ENCODE measurements at regions not wholly inside any gene's neighbourhood (a gene's known extent, or its start where the extent isn't known, plus 50 kb on each side); places are given as distances from the start of the nearest gene placed in this dataset.

- no peak for TF ChIP-seq RXRA (IDR thresholded peaks at IDR 0.05; ENCODE audit: insufficient read depth, low read depth, low read length)
- no peak for TF ChIP-seq SP2 (IDR thresholded peaks at IDR 0.05; ENCODE audit: low read length)
- TF ChIP-seq CHD2 (IDR thresholded peaks at IDR 0.05; ENCODE audit: low read length) = no peak
- no peak for TF ChIP-seq BACH1 (IDR thresholded peaks at IDR 0.05; ENCODE audit: low read length)
- no peak for TF ChIP-seq KDM5A (IDR thresholded peaks at IDR 0.05; ENCODE audit: low read length)
- TF ChIP-seq GTF2F1 (IDR thresholded peaks at IDR 0.05; ENCODE audit: borderline replicate concordance, low read depth, low read length) = no peak
- TF ChIP-seq RAD21 (IDR thresholded peaks at IDR 0.05 in 1 of 2, conservative IDR thresholded peaks at IDR 0.05 in 1 of 2; ENCODE audit: low read depth in 2 of 2, low read length in 2 of 2) = no peak
- no peak for TF ChIP-seq SIN3A (conservative IDR thresholded peaks at IDR 0.05 in 1 of 2, IDR thresholded peaks at IDR 0.05 in 1 of 2; ENCODE audit: low read depth in 1 of 2, low read length in 2 of 2)
- H4K91ac ChIP-seq (replicated peaks; ENCODE audit: insufficient read length, low read length) = no peak overlapping the region
- H3K9ac ChIP-seq (replicated peaks in 1 of 4; ENCODE audit: extremely low read depth in 1 of 4, low read depth in 3 of 4, low read length in 3 of 4) = no peak overlapping the region
- no peaks in the 10 kb centered on the region for H3K79me1 ChIP-seq (ENCODE audit: low read depth, low read length)
- H3K56ac ChIP-seq (replicated peaks; ENCODE audit: insufficient read length, low read depth, low read length) = no peak overlapping the region
- H3K4ac ChIP-seq (replicated peaks; ENCODE audit: insufficient read length, low read depth, low read length) = no peak overlapping the region
- FAIRE-seq (no peak), DNase-seq (ENCODE audit: low read depth in 1 of 2, low spot score in 2 of 2) (no peak)
- H2BK12ac ChIP-seq (ENCODE audit: low read depth, low read length) = no peak overlapping the region
- no peak overlapping the region for H3K14ac ChIP-seq (ENCODE audit: insufficient read length)
- H3K4me3 ChIP-seq (ENCODE audit: extremely low read depth in 1 of 4, insufficient read depth in 2 of 4, low read depth in 3 of 4, low read length in 4 of 4) = no peak overlapping the region
- no peaks in the 10 kb centered on the region for H3K79me2 ChIP-seq (ENCODE audit: control insufficient read depth in 1 of 2, insufficient read depth in 2 of 2, low read length in 2 of 2)
- H3K23ac ChIP-seq (ENCODE audit: insufficient read length) = no peak overlapping the region
- H2BK120ac ChIP-seq (replicated peaks; ENCODE audit: low read depth, low read length) = no peak overlapping the region
- no peak overlapping the region for H2BK5ac ChIP-seq (ENCODE audit: low read depth, low read length)
- H3K18ac ChIP-seq (ENCODE audit: extremely low read depth, low read length) = no peak overlapping the region
- H2BK15ac ChIP-seq (ENCODE audit: low read length) = no peak overlapping the region
- H4K8ac ChIP-seq (ENCODE audit: extremely low read depth, insufficient read depth, low read length) = no peak overlapping the region
- POLR2A ChIA-PET (ENCODE audit: partially characterized antibody) = no interaction called here
- H3K36me3 ChIP-seq (ENCODE audit: control insufficient read depth in 2 of 4, insufficient read depth in 4 of 4, low read length in 3 of 4) = no peaks in the 10 kb centered on the region
- no peak overlapping the region for H2BK20ac ChIP-seq (ENCODE audit: low read length)
- H3K9me3 ChIP-seq (ENCODE audit: insufficient read depth in 2 of 2, low read depth in 1 of 2, low read length in 1 of 2) = peaks cover 14% of the 10 kb centered on the region in 2 experiments
- H3K4me2 ChIP-seq (ENCODE audit: insufficient read depth in 1 of 2, low read depth in 2 of 2, low read length in 2 of 2) = no peak overlapping the region
- no peaks in the 10 kb centered on the region for H3K27me3 ChIP-seq (replicated peaks in 1 of 4; ENCODE audit: control insufficient read depth in 3 of 4, extremely low read depth in 1 of 4, insufficient read depth in 3 of 4, low read length in 3 of 4)
- 89% methylated on average over 2 of the region's 2 CpGs; no CpG with 5 or more reads in 1 of the 2 experiments for WGBS, 2 experiments (ENCODE audit: extremely low coverage in 1 of 2, insufficient coverage in 1 of 2, insufficient read length in 1 of 2, insufficient replicate concordance in 2 of 2, low coverage in 1 of 2, low lambda C conversion rate in 2 of 2, missing lambda C conversion rate in 1 of 2)
- no peak overlapping the region for H2AK5ac ChIP-seq (ENCODE audit: low read depth, low read length)
- H4K5ac ChIP-seq (ENCODE audit: insufficient read length, low read depth, low read length) = no peak overlapping the region
- no peak overlapping the region for H3K27ac ChIP-seq (ENCODE audit: low read depth, low read length)
- H3K4me1 ChIP-seq (replicated peaks in 1 of 4; ENCODE audit: control insufficient read depth in 3 of 4, insufficient read depth in 4 of 4, low read length in 3 of 4) = no peaks in the 10 kb centered on the region
- H2AFZ ChIP-seq (ENCODE audit: low read length) = no peak overlapping the region
- CTCF ChIA-PET (ENCODE audit: partially characterized antibody) = no interaction called here
- H4K20me1 ChIP-seq (replicated peaks in 1 of 2; ENCODE audit: control insufficient read depth in 1 of 2, insufficient read depth in 2 of 2, low read length in 2 of 2) = no peaks in the 10 kb centered on the region
- no peaks in the 10 kb centered on the region for H3K23me2 ChIP-seq (ENCODE audit: low read depth, low read length)
Measured at GRCh38 chr5:8730194-8730593, 815.7 kb downstream of the SEMA5A start.

Measured in H1 (cell line).